ENCODE measurements at regions not wholly inside any gene's neighbourhood (a gene's known extent, or its start where the extent isn't known, plus 50 kb on each side); places are given as distances from the start of the nearest gene placed in this dataset.
A peak's percentile ranks its signal among the peaks of the same experiment; 100 is the strongest.

DNA sequence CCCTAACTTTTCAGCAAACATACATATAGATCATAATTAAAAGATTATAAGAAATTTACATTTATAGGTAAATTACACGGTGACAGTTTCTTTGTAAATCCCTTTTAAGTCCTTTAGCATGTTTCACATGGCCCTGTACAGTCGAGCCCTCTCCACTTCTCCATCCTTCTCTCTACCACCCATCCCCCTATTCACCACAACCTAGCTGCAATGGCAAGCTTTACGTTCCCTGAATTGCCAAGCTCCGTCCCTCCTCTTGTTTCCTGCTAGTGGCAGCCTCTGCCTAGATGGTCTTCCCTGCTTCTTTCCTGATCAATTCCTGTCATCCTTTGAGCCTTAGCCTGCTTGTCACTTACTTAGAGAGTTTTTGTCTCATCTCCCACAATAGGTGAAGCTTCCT is 116.2 kb downstream of the TMA16 start:
- Histone ChIP-seq H3K4me3 (ENCODE audit: control insufficient read depth in 1 of 7, extremely low read depth in 1 of 7, insufficient read depth in 4 of 7, low read depth in 2 of 7, low read length in 6 of 7) (peak overlapping the region in 1 of 7 experiments; percentile 35), H3K36me3 (ENCODE audit: control insufficient read depth in 4 of 4, insufficient read depth in 4 of 4, low read length in 3 of 4) (no peaks in the 10 kb centered on the region), H3K4me1 (ENCODE audit: control extremely low read depth in 1 of 4, control insufficient read depth in 4 of 4, insufficient read depth in 4 of 4, low read length in 3 of 4) (peaks cover 13 to 60% (median 28%) of the 10 kb centered on the region in 4 experiments), H3K9me3 (ENCODE audit: control extremely low read depth in 1 of 5, control insufficient read depth in 4 of 5, insufficient read depth in 2 of 5, low read depth in 1 of 5, low read length in 4 of 5) (no peaks in the 10 kb centered on the region), H3K27me3 (replicated peaks in 2 of 5; ENCODE audit: control insufficient read depth in 4 of 5, insufficient read depth in 5 of 5, low read length in 4 of 5) (no peaks in the 10 kb centered on the region), H3K27ac (ENCODE audit: insufficient read depth in 1 of 2, low read depth in 1 of 2, low read length in 2 of 2, poor library complexity in 1 of 2, severe bottlenecking in 2 of 2) (no peak overlapping the region)
- no peak for DNase-seq
- ChIA-PET POLR2A (no interaction called here), CTCF (interaction anchor here (0.8 to 2.1 kb wide), 7 partner anchors 11 to 70 kb away, joined by 3 to 7 read pairs (median 4); no protein-coding TSS in a partner anchor)
- WGBS (ENCODE audit: insufficient coverage), result 76% methylated on average over 3 of the region's 4 CpGs

DNA sequence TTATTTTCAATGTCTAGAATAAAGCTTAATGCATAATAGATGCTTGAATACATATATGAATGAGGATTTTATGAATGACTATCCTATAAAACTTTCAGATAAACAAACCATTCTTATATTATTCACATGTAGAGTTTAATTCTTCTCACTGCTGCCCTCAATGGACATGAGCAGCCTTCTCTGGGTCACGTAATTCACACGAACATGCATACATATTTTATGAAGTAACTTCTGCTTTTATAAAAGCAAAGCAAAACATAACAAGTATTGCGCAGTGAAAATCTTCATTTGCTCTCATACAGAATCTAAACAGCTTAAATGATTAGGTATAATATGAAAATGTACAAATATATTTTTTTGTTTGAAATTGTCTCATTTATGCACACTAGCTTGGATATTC is 116.7 kb downstream of the TMA16 start:
- CTCF ChIA-PET, result interaction anchor here (0.8 to 2.1 kb wide), 7 partner anchors 12 to 70 kb away, joined by 3 to 7 read pairs (median 4); no protein-coding TSS in a partner anchor
- whole genome bisulfite sequencing (ENCODE audit: insufficient coverage), result no CpG with 5 or more reads among the region's 3 CpGs

DNA sequence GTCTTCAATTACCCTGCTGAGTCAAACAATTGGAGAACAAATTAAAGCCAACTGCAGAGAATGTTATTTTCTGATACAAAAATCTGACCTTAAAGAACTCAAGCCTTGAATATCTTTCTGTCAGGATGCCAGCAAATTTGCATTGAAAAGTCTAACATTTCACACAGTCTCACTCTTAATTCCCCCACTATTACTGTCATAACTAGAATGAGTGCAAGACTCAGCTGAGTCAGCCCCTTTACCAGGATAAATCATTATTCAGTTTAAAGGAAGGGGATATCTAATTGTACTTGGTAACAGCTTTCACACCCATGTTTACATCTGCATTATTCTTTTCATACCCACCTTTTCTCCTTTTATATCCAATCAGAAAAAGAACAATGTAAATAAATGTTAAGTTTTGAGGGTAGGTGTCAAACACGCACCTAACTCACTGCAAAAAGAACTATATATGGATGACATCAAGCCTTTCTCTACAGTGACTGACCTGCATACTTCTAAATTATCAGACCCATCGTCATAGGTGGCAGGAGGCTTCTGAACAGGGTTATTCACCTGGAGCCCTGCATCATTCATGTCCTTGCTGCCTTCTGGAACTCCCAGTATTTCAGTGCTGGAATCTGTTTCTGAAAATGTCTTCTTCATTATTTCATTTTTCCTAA is 117.4 kb downstream of the TMA16 start:
- Histone ChIP-seq H3K27me3 (replicated peaks in 2 of 5; ENCODE audit: control insufficient read depth in 4 of 5, insufficient read depth in 5 of 5, low read length in 4 of 5) (no peaks in the 10 kb centered on the region), H3K27ac (ENCODE audit: insufficient read depth in 1 of 2, low read depth in 1 of 2, low read length in 2 of 2, poor library complexity in 1 of 2, severe bottlenecking in 2 of 2) (peak overlapping the region in 1 of 2 experiments; percentile 17), H3K4me3 (ENCODE audit: control insufficient read depth in 1 of 7, extremely low read depth in 1 of 7, insufficient read depth in 4 of 7, low read depth in 2 of 7, low read length in 6 of 7) (peak overlapping the region in 3 of 7 experiments; percentile 2 to 40 (median 23)), H3K36me3 (ENCODE audit: control insufficient read depth in 4 of 4, insufficient read depth in 4 of 4, low read length in 3 of 4) (no peaks in the 10 kb centered on the region), H3K4me1 (ENCODE audit: control extremely low read depth in 1 of 4, control insufficient read depth in 4 of 4, insufficient read depth in 4 of 4, low read length in 3 of 4) (peaks cover 12 to 50% (median 22%) of the 10 kb centered on the region in 4 experiments), H3K9me3 (ENCODE audit: control extremely low read depth in 1 of 5, control insufficient read depth in 4 of 5, insufficient read depth in 2 of 5, low read depth in 1 of 5, low read length in 4 of 5) (no peaks in the 10 kb centered on the region)
- DNase-seq, result no peak
- CTCF ChIA-PET, result interaction anchor here (0.9 to 2.1 kb wide), 5 partner anchors 13 to 70 kb away, joined by 3 to 7 read pairs (median 4); no protein-coding TSS in a partner anchor
- WGBS (ENCODE audit: insufficient coverage), result no CpG with 5 or more reads among the region's 2 CpGs
- POLR2A ChIA-PET, result no interaction called here

More for the DNA sequence above, 116.7 kb downstream of the TMA16 start:
- POLR2A ChIA-PET, result no interaction called here
- Histone ChIP-seq H3K4me1 (ENCODE audit: control extremely low read depth in 1 of 4, control insufficient read depth in 4 of 4, insufficient read depth in 4 of 4, low read length in 3 of 4) (peaks cover 13 to 57% (median 26%) of the 10 kb centered on the region in 4 experiments), H3K36me3 (ENCODE audit: control insufficient read depth in 4 of 4, insufficient read depth in 4 of 4, low read length in 3 of 4) (no peaks in the 10 kb centered on the region), H3K27me3 (replicated peaks in 2 of 5; ENCODE audit: control insufficient read depth in 4 of 5, insufficient read depth in 5 of 5, low read length in 4 of 5) (no peaks in the 10 kb centered on the region), H3K27ac (ENCODE audit: insufficient read depth in 1 of 2, low read depth in 1 of 2, low read length in 2 of 2, poor library complexity in 1 of 2, severe bottlenecking in 2 of 2) (peak overlapping the region in 1 of 2 experiments; percentile 17), H3K9me3 (ENCODE audit: control extremely low read depth in 1 of 5, control insufficient read depth in 4 of 5, insufficient read depth in 2 of 5, low read depth in 1 of 5, low read length in 4 of 5) (no peaks in the 10 kb centered on the region), H3K4me3 (ENCODE audit: control insufficient read depth in 1 of 7, extremely low read depth in 1 of 7, insufficient read depth in 4 of 7, low read depth in 2 of 7, low read length in 6 of 7) (peak overlapping the region in 1 of 7 experiments; percentile 35)
- DNase-seq, result peak in 2 of 3 donors; percentile 64 to 70

DNA sequence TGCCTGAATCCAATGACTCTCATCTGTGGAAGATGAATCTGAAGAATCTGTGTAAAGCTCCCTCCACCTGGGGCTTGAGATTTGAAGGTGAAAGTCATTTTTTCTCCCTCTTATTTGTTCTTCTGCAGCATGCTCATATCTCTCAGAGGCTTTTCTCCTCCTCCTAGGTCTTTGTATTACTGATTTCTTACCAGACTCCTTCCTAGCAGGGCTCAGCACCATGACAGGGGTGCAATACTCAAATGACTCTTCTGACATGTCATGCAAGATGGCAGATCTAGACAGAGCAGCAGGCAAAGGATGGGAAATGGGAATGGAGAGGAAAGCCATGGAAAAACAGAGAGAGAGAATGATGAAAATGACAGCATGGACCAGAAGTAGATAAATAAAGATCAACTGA is 118.3 kb downstream of the TMA16 start:
- ChIA-PET POLR2A (no interaction called here), CTCF (no interaction called here)
- Histone ChIP-seq H3K4me3 (ENCODE audit: control insufficient read depth in 1 of 7, extremely low read depth in 1 of 7, insufficient read depth in 4 of 7, low read depth in 2 of 7, low read length in 6 of 7) (peak overlapping the region in 1 of 7 experiments; percentile 35), H3K36me3 (ENCODE audit: control insufficient read depth in 4 of 4, insufficient read depth in 4 of 4, low read length in 3 of 4) (no peaks in the 10 kb centered on the region), H3K4me1 (ENCODE audit: control extremely low read depth in 1 of 4, control insufficient read depth in 4 of 4, insufficient read depth in 4 of 4, low read length in 3 of 4) (peaks cover 10 to 41% (median 16%) of the 10 kb centered on the region in 4 experiments), H3K27me3 (replicated peaks in 2 of 5; ENCODE audit: control insufficient read depth in 4 of 5, insufficient read depth in 5 of 5, low read length in 4 of 5) (no peaks in the 10 kb centered on the region), H3K9me3 (ENCODE audit: control extremely low read depth in 1 of 5, control insufficient read depth in 4 of 5, insufficient read depth in 2 of 5, low read depth in 1 of 5, low read length in 4 of 5) (no peaks in the 10 kb centered on the region), H3K27ac (ENCODE audit: insufficient read depth in 1 of 2, low read depth in 1 of 2, low read length in 2 of 2, poor library complexity in 1 of 2, severe bottlenecking in 2 of 2) (no peak overlapping the region)
- DNase-seq, result no peak

DNA sequence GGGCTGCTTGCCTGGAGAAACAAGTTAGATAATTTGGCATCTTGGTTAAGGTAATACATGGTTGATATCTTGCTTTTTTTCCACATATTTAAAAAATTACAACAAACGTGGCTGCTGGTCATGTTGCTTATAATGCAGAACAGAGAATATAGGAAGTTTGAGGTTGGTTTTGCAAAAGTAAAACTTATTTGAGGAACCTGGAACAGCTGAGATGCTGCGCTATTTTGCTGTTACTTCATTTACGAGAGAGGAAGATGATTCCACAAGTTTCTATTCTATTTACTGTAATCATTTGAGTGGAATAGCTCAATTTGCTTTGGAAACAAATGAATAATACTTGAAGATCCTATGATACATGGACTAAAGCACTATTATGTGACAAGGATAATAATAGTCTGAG is 118.9 kb downstream of the TMA16 start:
- H3K27ac ChIP-seq (ENCODE audit: insufficient read depth in 1 of 2, low read depth in 1 of 2, low read length in 2 of 2, poor library complexity in 1 of 2, severe bottlenecking in 2 of 2), result no peak overlapping the region
- CTCF ChIA-PET, result interaction anchor here (1.4 kb wide), 1 partner anchor 58 kb away, joined by 5 read pairs; no protein-coding TSS in a partner anchor

DNA sequence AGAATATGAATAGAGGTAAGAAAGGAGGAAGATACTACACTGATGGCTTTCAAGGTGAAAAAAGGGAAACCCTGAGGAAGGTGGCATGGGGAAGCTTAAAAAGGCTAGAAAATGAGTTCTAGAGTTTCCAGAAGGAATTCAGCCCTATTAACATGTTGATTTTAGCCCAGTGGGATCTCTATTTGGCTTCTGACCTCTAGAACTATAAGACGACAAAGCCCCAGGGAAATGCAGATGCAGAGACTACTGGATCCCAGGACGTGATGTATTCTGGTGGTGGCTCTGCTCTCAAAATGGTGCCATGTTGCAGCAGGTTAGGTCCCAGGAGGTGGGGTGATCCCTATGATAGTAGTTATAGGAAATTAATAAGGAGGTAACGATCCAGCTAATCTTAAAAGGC is 120.4 kb downstream of the TMA16 start:
- POLR2A ChIA-PET, result no interaction called here
- Histone ChIP-seq H3K27ac (ENCODE audit: insufficient read depth in 1 of 2, low read depth in 1 of 2, low read length in 2 of 2, poor library complexity in 1 of 2, severe bottlenecking in 2 of 2) (no peak overlapping the region), H3K4me3 (ENCODE audit: control insufficient read depth in 1 of 7, extremely low read depth in 1 of 7, insufficient read depth in 4 of 7, low read depth in 2 of 7, low read length in 6 of 7) (no peak overlapping the region), H3K27me3 (replicated peaks in 2 of 5; ENCODE audit: control insufficient read depth in 4 of 5, insufficient read depth in 5 of 5, low read length in 4 of 5) (no peaks in the 10 kb centered on the region), H3K36me3 (ENCODE audit: control insufficient read depth in 4 of 4, insufficient read depth in 4 of 4, low read length in 3 of 4) (no peaks in the 10 kb centered on the region), H3K9me3 (ENCODE audit: control extremely low read depth in 1 of 5, control insufficient read depth in 4 of 5, insufficient read depth in 2 of 5, low read depth in 1 of 5, low read length in 4 of 5) (no peaks in the 10 kb centered on the region), H3K4me1 (ENCODE audit: control extremely low read depth in 1 of 4, control insufficient read depth in 4 of 4, insufficient read depth in 4 of 4, low read length in 3 of 4) (peaks cover 0 to 26% (median 5%) of the 10 kb centered on the region in 4 experiments)
- CTCF ChIA-PET, result no interaction called here
- DNase-seq, result no peak
- WGBS (ENCODE audit: insufficient coverage), result 100% methylated on average over 2 of the region's 3 CpGs

More for the DNA sequence above, 118.9 kb downstream of the TMA16 start:
- POLR2A ChIA-PET, result no interaction called here
- peaks cover 4 to 35% (median 12%) of the 10 kb centered on the region in 4 experiments for H3K4me1 ChIP-seq (ENCODE audit: control extremely low read depth in 1 of 4, control insufficient read depth in 4 of 4, insufficient read depth in 4 of 4, low read length in 3 of 4)
- H3K36me3 ChIP-seq (ENCODE audit: control insufficient read depth in 4 of 4, insufficient read depth in 4 of 4, low read length in 3 of 4), result no peaks in the 10 kb centered on the region
- 33% methylated on average over 2 of the region's 3 CpGs for WGBS (ENCODE audit: insufficient coverage)
- peak in 2 of 3 donors; percentile 66 to 76 for DNase-seq
- H3K4me3 ChIP-seq (ENCODE audit: control insufficient read depth in 1 of 7, extremely low read depth in 1 of 7, insufficient read depth in 4 of 7, low read depth in 2 of 7, low read length in 6 of 7), result peak overlapping the region in 2 of 7 experiments; percentile 27 to 35
- H3K9me3 ChIP-seq (ENCODE audit: control extremely low read depth in 1 of 5, control insufficient read depth in 4 of 5, insufficient read depth in 2 of 5, low read depth in 1 of 5, low read length in 4 of 5), result no peaks in the 10 kb centered on the region
- H3K27me3 ChIP-seq (replicated peaks in 2 of 5; ENCODE audit: control insufficient read depth in 4 of 5, insufficient read depth in 5 of 5, low read length in 4 of 5), result no peaks in the 10 kb centered on the region

DNA sequence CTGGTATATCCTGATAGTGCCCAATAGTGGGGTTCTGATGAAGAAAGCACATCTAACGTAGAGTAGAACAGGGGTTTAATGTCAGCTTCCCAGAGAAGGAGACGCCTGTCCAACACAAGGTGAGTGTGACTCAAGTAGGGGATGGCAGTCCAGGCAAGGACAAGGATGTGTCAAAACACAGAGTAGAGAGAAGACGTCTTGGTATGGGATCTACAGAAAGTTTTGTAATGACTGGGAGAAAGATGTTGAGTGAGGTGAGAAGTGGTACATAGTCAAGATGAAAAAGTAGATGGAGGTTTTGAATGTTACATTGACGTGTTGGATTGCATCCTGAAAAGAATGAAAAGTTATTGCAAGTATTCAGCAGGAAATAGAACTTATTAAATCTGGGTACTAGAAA is 124.4 kb downstream of the TMA16 start:
- 94% methylated on average over 4 of the region's 4 CpGs for WGBS (ENCODE audit: insufficient coverage)
- H3K36me3 ChIP-seq (ENCODE audit: control insufficient read depth in 4 of 4, insufficient read depth in 4 of 4, low read length in 3 of 4), result no peaks in the 10 kb centered on the region
- H3K27me3 ChIP-seq (replicated peaks in 2 of 5; ENCODE audit: control insufficient read depth in 4 of 5, insufficient read depth in 5 of 5, low read length in 4 of 5), result no peaks in the 10 kb centered on the region
- H3K4me1 ChIP-seq (ENCODE audit: control extremely low read depth in 1 of 4, control insufficient read depth in 4 of 4, insufficient read depth in 4 of 4, low read length in 3 of 4), result peaks cover 0 to 21% (median 2%) of the 10 kb centered on the region in 4 experiments
- H3K4me3 ChIP-seq (ENCODE audit: control insufficient read depth in 1 of 7, extremely low read depth in 1 of 7, insufficient read depth in 4 of 7, low read depth in 2 of 7, low read length in 6 of 7), result no peak overlapping the region
- no peak overlapping the region for H3K27ac ChIP-seq (ENCODE audit: insufficient read depth in 1 of 2, low read depth in 1 of 2, low read length in 2 of 2, poor library complexity in 1 of 2, severe bottlenecking in 2 of 2)
- no peak for DNase-seq
- ChIA-PET POLR2A (no interaction called here), CTCF (no interaction called here)
- H3K9me3 ChIP-seq (ENCODE audit: control extremely low read depth in 1 of 5, control insufficient read depth in 4 of 5, insufficient read depth in 2 of 5, low read depth in 1 of 5, low read length in 4 of 5), result no peaks in the 10 kb centered on the region

All from common myeloid progenitor, CD34-positive (primary cell).